LNCAP (cell line): ENCODE measurements at regions not wholly inside any gene's neighbourhood (a gene's known extent, or its start where the extent isn't known, plus 50 kb on each side); places are given as distances from the start of the nearest gene placed in this dataset.

ENCODE experiments used
- CTCF ChIP-seq: fragments of 450-650 bp; IDR thresholded peaks from 2 replicates; pipeline ENCODE4 v1.5.1; 2017; ENCODE audit warnings: mild to moderate bottlenecking

- TF ChIP-seq CTCF: no peak
Measured at GRCh38 chr17:68661265-68662036, 60.3 kb upstream of the FAM20A start.

GRCh38 chr17:68660302-68660701 is 59.1 kb upstream of the FAM20A start:
- no peak for TF ChIP-seq CTCF

GRCh38 chr17:68658999-68659780 is 58.0 kb upstream of the FAM20A start:
- no peak for TF ChIP-seq CTCF

- no peak for TF ChIP-seq CTCF
Measured at GRCh38 chr17:68657576-68657975, 56.4 kb upstream of the FAM20A start.

GRCh38 chr17:68657166-68657565 is 56.0 kb upstream of the FAM20A start:
- no peak for TF ChIP-seq CTCF

GRCh38 chr17:68656666-68657065 is 55.5 kb upstream of the FAM20A start:
- no peak for TF ChIP-seq CTCF
